Left ventricle myocardium superior (tissue), 1 donor: ENCODE measurements at regions not wholly inside any gene's neighbourhood (a gene's known extent, or its start where the extent isn't known, plus 50 kb on each side); places are given as distances from the start of the nearest gene placed in this dataset.

ENCODE experiments used
- ATAC-seq: fragments of 200-7000 bp; cut with Tn5 transposase; one replicate; pipeline ENCODE4 v1.9.1; 2020; ENCODE audit warnings: mild to moderate bottlenecking, moderate library complexity
- DNase-seq: peaks from one replicate; pipeline ENCODE4 v3.0.0-alpha.2; 2020
- intact Hi-C: fragments of 100-400 bp; cut with micrococcal nuclease; formaldehyde crosslinking; loops from one replicate; pipeline ENCODE4 v1.11.0; 2022
- donor health status: DM: no; HTN: yes; CAD: no; lungs with severe emphysema.

- no peak for DNase-seq
- no peak for ATAC-seq
- intact Hi-C loops = no loop called here
Observed at GRCh38 chr2:128809880-128810279, 491.2 kb upstream of the HS6ST1 start.

DNA sequence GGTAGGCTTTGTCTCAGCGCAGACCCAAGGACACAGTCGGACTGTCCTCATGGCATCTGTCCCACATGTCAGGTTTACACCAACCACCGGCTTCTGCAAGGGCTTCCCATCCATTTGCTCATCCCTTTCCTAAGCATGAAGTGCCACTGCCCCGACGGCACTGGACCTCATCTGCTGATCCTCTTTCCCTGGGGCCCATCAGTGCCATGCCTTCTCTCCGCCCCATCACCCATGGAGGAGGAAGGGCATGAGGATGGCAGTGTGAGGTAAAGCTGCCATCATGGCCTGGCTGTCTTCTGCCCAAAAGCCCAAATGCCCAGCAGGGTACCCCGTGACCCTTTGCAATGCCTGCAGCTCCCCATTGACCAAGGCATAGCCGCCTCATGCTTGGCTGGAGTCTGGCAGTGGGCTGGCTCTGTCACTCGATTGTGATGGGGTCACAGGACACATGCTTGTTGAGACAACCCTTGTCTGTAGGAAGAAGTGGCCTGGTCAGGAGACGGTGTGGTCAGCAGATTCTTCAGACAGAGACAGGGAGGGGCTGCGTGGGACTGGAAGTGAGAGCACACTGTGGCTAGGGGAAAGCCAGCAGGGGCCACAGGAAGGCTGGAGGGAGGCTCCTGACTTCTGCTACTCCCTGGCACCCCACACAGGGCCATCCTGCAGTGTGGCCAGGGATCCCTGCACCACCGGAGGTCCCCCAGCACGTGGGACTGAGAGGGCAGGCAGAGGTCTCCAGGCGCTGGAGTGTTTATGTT is 493.7 kb upstream of the HS6ST1 start:
- intact Hi-C loops = no loop called here

GRCh38 chr2:128813352-128814034 is 494.8 kb upstream of the HS6ST1 start:
- no peak for ATAC-seq
- intact Hi-C loops = no loop called here
- no peak for DNase-seq

More for the DNA sequence above, 493.7 kb upstream of the HS6ST1 start:
- no peak for ATAC-seq
- no peak for DNase-seq

DNA sequence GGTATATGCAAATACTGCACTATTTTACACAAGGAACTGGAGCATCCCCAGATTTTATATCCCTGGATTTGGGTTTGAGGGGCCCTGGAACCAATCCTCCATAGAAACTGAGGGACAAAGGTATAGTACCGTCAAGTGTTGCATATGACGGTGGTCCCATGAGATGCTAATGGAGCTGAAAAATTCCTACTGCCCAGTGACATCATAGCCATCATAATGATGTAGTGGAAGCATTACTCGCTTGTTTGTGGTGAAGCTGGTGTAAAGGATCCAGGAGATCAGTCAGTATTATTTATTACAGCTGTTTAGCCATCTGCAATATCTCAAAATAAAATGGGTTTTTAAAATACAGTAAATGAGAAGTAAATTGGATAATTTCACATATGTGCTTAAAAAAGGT is 496.6 kb upstream of the HS6ST1 start:
- intact Hi-C loops = no loop called here

DNA sequence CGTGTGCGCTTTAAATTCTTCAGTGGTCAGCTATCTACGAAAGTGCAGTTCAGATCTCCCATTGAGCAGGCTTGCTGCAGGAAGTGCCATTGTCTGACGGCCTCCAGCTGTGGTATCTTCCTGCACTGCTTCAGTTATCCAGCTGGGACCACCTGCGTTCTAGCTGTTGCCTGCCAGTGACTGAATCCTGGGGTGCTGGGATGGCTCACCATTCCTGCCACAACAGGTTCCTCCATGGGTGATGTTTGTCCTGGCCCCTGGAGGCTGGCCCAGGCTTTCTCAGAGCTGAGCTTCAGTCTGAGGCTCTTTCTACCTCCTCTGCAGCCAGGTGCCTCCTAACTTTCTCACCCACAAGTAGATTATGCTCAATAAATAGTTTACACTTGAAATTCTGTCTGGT is 498.5 kb upstream of the HS6ST1 start:
- no peak for DNase-seq
- intact Hi-C loops = no loop called here
- no peak for ATAC-seq

More for the DNA sequence above, 496.6 kb upstream of the HS6ST1 start:
- DNase-seq (no peak), ATAC-seq (no peak)

- ATAC-seq = no peak
- DNase-seq = no peak
- intact Hi-C loops = no loop called here
Observed at GRCh38 chr2:128817813-128818212, 499.1 kb upstream of the HS6ST1 start.

DNA sequence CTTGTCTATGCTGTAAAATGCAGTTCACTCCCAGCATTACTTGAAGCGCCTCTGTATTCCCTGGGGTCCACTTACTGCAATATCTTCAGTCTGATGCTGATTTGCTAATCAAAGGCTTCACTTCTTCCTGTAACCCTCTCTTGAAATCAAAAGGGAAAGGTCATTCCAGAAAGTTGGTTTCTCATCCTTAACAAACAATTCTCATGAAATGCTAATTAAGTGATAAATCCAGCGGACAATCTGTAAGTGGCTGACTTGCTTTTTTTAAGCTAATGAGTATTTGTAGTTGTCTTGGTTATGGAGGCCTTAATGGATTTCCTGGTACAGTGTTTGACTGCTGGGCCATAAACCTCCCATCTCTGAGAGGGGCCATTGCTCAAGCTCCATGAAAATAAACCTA is 499.6 kb upstream of the HS6ST1 start:
- no peak for DNase-seq
- ATAC-seq = no peak
- intact Hi-C loops = no loop called here

GRCh38 chr2:128818704-128819491 is 500.2 kb upstream of the HS6ST1 start:
- DNase-seq (no peak), ATAC-seq (no peak)
- intact Hi-C loops = no loop called here

- DNase-seq (no peak), ATAC-seq (no peak)
- intact Hi-C loops = no loop called here
Observed at GRCh38 chr2:128820452-128820851, 501.8 kb upstream of the HS6ST1 start.

- ATAC-seq = no peak
- no peak for DNase-seq
- intact Hi-C loops = no loop called here
Observed at GRCh38 chr2:128821010-128821409, 502.3 kb upstream of the HS6ST1 start.

DNA sequence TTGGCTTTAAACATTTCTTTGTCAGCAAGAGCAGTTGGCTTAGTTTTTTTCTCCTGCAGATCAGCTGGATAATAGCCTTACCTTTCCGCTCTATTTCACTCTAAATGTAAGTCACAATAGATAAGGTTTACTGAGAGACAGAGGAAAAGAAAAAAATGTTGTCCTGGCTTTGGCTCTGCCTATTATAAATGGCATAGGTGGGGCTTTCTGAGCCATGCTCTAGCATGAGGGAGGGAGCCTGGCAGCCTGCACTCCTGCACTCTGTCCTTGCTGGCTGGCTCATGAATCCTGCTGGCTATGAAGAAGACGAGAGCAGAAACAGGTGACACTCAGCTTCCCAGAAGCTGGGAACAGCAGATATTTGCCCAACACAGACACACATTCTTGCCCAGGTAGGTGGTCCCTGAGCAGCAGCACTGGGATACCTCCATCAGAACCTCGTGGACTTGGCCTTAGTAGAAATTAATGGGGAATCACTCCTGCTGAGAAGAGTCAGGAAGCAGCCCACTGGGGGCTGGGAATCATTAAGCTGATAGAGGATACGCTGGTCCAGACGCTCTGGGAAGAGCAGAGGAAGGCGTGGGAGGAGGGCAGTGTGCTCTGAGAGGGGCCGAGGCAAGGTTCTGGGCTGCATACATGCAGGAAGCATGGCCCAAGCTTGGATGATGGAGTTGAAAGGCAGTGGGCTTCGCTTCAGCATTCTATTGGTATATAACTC is 514.4 kb upstream of the HS6ST1 start:
- DNase-seq (no peak), ATAC-seq (no peak)
- intact Hi-C loops = no loop called here

GRCh38 chr2:128833664-128834027 is 515.0 kb upstream of the HS6ST1 start:
- intact Hi-C loops = no loop called here
- DNase-seq (no peak), ATAC-seq (no peak)

DNA sequence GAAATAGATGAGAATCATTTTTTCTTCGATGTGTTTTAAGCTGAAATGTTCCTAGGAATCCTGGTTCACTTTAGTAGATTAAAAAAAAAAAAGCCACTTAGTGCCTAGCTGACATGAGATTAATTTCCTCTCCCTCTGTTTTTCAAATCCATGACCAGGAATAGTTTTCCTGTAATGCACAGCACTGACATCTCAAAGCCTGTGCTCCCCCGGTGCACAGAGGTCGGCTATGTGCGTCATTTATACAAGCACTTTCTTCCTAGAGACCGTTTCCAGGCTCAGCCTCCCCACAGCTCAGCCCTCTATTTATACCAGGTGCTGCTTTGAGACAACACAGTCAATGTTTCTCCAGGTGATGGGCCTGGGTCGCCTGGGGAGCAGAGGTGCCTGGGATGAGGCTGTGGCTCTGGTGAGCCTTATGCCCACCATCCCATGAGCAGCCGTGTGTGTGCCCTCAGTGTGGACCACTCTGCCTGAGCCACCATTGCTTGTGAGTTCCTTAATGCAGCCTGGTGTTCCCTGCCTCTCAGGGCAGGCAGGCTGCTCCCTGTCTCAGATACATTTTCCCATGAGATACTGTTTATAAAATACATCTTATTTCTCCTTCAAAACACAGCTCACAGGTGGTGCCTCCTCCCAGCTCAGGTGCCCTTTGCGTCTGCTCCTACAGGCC is 515.7 kb upstream of the HS6ST1 start:
- DNase-seq (no peak), ATAC-seq (no peak)
- intact Hi-C loops = no loop called here

- no peak for DNase-seq
- intact Hi-C loops = no loop called here
- ATAC-seq = no peak
Observed at GRCh38 chr2:128834880-128835252, 516.2 kb upstream of the HS6ST1 start.

DNA sequence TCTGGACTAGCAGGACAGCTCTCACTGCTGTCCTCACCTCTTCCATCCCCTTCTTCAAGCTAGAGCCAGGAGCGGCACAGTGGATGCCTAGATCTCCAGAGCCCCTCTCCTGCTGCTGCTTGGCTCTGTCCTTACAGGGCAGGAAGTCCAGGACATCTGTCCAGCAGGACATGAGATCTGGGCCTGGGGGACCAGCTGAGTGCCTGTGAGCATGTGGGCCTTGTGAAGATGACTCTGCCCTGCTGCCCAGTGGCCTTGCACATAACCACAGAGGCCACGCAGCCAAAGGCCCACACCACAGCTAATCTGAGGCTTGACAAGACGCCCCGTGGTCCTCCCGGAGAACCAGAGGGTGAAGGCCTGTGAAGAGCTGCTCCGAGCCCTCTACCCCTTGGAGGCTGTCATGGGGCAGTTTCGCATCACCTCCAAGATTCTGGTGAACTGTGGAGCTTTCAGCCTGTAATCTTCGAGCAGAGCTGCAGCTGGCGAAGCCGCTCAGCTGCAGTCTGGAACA is 516.7 kb upstream of the HS6ST1 start:
- no peak for ATAC-seq
- intact Hi-C loops = no loop called here
- DNase-seq = no peak

- no peak for ATAC-seq
Observed at GRCh38 chr2:128835974-128836373, 517.3 kb upstream of the HS6ST1 start.

GRCh38 chr2:128836559-128837100 is 518.0 kb upstream of the HS6ST1 start:
- ATAC-seq (no peak), DNase-seq (no peak)
- intact Hi-C loops = no loop called here

More at GRCh38 chr2:128835974-128836373, 517.3 kb upstream of the HS6ST1 start:
- DNase-seq = no peak
- intact Hi-C loops = no loop called here

GRCh38 chr2:128838244-128838643 is 519.6 kb upstream of the HS6ST1 start:
- intact Hi-C loops = no loop called here
- no peak for DNase-seq
- ATAC-seq = no peak

DNA sequence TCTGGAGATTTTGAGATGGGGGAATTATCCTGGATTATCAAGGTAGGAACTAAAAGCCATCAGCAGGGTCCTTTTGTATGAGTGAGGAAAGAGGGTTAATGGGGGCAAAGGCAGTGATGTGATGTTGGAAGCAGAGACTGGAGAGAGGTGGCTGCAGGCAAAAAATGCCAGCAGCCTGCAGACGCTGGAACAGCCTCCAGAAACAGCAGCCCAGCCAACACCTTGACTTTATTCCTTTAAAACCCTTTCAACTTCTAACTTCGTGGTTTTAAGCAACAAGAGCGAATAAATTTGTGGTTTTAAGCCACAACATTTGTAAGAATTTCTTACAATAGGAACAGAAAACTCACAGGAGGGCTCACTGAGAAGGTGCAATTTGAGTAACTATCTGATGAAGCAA is 523.1 kb upstream of the HS6ST1 start:
- ATAC-seq = no peak

More for the DNA sequence above, 523.1 kb upstream of the HS6ST1 start:
- DNase-seq = no peak
- intact Hi-C loops = no loop called here
